Chondrocyte (in vitro differentiated cells): ENCODE measurements at regions not wholly inside any gene's neighbourhood (a gene's known extent, or its start where the extent isn't known, plus 50 kb on each side); places are given as distances from the start of the nearest gene placed in this dataset.

ENCODE experiments used
- DNase-seq: peaks from one replicate; pipeline ENCODE4 v3.0.0; 2021; ENCODE audit warnings: mixed read lengths, low spot score
- H3K27ac Mint-ChIP-seq: one replicate; pipeline ENCODE4 v1.8.0; 2021; ENCODE audit warnings: mild to moderate bottlenecking, moderate library complexity, mixed read lengths; ENCODE audit not compliant: unreplicated experiment
- H3K27me3 Mint-ChIP-seq: 2 replicates; pipeline ENCODE4 v1.8.0; 2021; ENCODE audit warnings: low read depth, mixed read lengths
- H3K36me3 Mint-ChIP-seq: 2 replicates; pipeline ENCODE4 v1.8.0; 2021; ENCODE audit warnings: low read depth, mixed read lengths
- H3K4me1 Mint-ChIP-seq: 2 replicates; pipeline ENCODE4 v1.8.0; 2021; ENCODE audit warnings: low read depth, mild to moderate bottlenecking, mixed read lengths
- H3K4me3 Mint-ChIP-seq: one replicate; pipeline ENCODE4 v1.8.0; 2021; ENCODE audit warnings: mild to moderate bottlenecking, moderate library complexity, mixed read lengths; ENCODE audit not compliant: unreplicated experiment
- H3K9me3 Mint-ChIP-seq: 2 replicates; pipeline ENCODE4 v1.8.0; 2021; ENCODE audit warnings: low read depth, mixed read lengths
- CTCF ChIP-seq: fragments of 200-600 bp; sonication (generic); IDR thresholded peaks from 2 replicates; pipeline ENCODE4 v1.5.0; 2021; ENCODE audit warnings: antibody characterized with exemption, mild to moderate bottlenecking, moderate library complexity

DNA sequence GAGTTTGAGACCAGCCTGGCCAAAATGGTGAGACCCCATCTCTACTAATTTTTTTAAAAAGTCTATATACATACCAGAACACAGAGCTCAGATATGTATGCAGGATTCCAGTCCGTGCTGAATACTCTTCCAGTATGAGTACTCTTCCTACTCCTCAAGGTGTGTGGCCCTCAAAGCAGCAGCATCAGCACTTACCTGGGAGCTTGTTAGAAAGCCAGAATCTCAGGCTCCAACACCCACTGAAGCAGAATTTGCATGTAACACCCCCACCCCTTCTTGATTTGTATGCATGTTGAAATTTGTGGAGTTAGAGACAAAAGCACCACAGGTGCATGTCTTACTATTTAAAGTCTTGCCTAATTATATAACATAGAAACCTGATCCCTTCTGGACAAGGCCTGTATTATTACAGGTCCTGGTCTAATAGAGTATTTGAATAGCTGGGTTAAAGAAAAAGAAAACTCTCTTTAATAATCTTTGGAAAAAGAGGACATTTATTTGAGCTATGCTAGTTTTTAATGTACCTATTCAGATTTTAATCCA is 50.3 kb upstream of the NFE2L2 start:
- no peaks in the 10 kb centered on the region for H3K27me3 Mint-ChIP-seq
- H3K36me3 Mint-ChIP-seq, result no peaks in the 10 kb centered on the region
- H3K4me1 Mint-ChIP-seq, result peaks cover 22% of the 10 kb centered on the region
- peak overlapping the region; percentile 47 for H3K27ac Mint-ChIP-seq
- no peak for TF ChIP-seq CTCF
- no peaks in the 10 kb centered on the region for H3K9me3 Mint-ChIP-seq
- no peak for DNase-seq
- H3K4me3 Mint-ChIP-seq, result no peak overlapping the region

DNA sequence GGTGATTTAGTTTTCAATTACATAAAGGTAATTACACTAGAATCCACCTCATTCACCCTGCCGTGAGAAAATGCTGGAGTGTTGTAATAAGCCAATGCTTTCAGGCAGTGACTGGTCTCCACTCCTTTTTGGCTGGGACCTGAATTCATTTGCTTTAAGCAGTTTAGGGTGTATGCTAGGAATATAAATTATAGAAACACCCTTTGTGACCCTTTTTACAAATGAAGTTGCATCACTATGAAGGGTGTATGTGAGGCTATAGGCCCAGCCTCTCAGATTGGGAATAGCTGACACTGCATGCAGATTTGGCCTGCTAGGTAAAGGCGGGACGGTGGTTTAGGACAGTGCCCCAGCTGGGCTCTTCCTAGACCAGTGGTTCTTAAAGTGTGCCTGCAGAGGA is 50.8 kb upstream of the NFE2L2 start:
- DNase-seq, result no peak
- H3K4me1 Mint-ChIP-seq, result peaks cover 22% of the 10 kb centered on the region
- peaks cover 1% of the 10 kb centered on the region for H3K36me3 Mint-ChIP-seq
- H3K9me3 Mint-ChIP-seq, result no peaks in the 10 kb centered on the region
- no peak for TF ChIP-seq CTCF
- H3K27me3 Mint-ChIP-seq, result no peaks in the 10 kb centered on the region
- H3K4me3 Mint-ChIP-seq, result no peak overlapping the region
- no peak overlapping the region for H3K27ac Mint-ChIP-seq

DNA sequence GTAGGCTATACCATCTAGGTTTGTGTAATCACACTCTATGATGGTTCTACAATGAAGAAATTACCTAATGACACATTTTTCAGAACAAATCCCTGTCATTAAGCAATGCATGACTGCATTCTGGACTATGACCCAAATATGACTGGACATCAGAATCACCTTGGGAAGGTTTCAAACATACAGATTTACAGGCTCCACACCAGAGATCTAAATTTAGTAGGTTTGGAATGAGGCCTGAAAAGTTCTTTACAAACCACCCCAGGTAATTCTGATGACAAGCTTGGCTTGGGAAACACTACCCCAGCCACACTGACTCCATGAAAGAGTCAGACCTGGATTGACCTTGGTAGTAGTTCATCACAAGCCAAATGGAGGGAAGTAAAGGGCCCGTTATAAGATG is 52.2 kb upstream of the NFE2L2 start:
- no peak overlapping the region for H3K27ac Mint-ChIP-seq
- H3K9me3 Mint-ChIP-seq, result no peaks in the 10 kb centered on the region
- H3K27me3 Mint-ChIP-seq, result no peaks in the 10 kb centered on the region
- no peak overlapping the region for H3K4me3 Mint-ChIP-seq
- peaks cover 1% of the 10 kb centered on the region for H3K36me3 Mint-ChIP-seq
- DNase-seq, result no peak
- peaks cover 22% of the 10 kb centered on the region for H3K4me1 Mint-ChIP-seq
- TF ChIP-seq CTCF, result no peak

GRCh38 chr2:177317443-177317842 is 52.9 kb upstream of the NFE2L2 start:
- Mint-ChIP-seq H3K36me3 (peaks cover 1% of the 10 kb centered on the region), H3K27me3 (no peaks in the 10 kb centered on the region), H3K4me1 (peaks cover 22% of the 10 kb centered on the region), H3K4me3 (no peak overlapping the region), H3K27ac (no peak overlapping the region), H3K9me3 (no peaks in the 10 kb centered on the region)
- no peak for TF ChIP-seq CTCF
- DNase-seq, result no peak

GRCh38 chr2:177317857-177318256 is 53.3 kb upstream of the NFE2L2 start:
- no peak overlapping the region for H3K4me3 Mint-ChIP-seq
- no peaks in the 10 kb centered on the region for H3K9me3 Mint-ChIP-seq
- H3K4me1 Mint-ChIP-seq, result peaks cover 22% of the 10 kb centered on the region
- TF ChIP-seq CTCF, result no peak
- DNase-seq, result no peak
- H3K36me3 Mint-ChIP-seq, result peaks cover 1% of the 10 kb centered on the region
- no peak overlapping the region for H3K27ac Mint-ChIP-seq
- H3K27me3 Mint-ChIP-seq, result no peaks in the 10 kb centered on the region
